K562 (cell line): ENCODE measurements at regions not wholly inside any gene's neighbourhood (a gene's known extent, or its start where the extent isn't known, plus 50 kb on each side); places are given as distances from the start of the nearest gene placed in this dataset.

ENCODE experiments used
- ATAC-seq: fragments of 200-7000 bp; cut with Tn5 transposase; 3 replicates; pipeline ENCODE4 v1.9.1; 2020; ENCODE audit warnings: moderate library complexity
- BruUV-seq: library from RNA; stranded (reverse); fragments of 400-500 nt; replicated peaks from 2 replicates; lab custom pipeline; 2021; lab: Mats Ljungman, UMichigan
- CTCF ChIA-PET: fragments of 300-600 bp; formaldehyde crosslinking; extraction: SDS; loops from one replicate; lab custom pipeline; 2021; ENCODE audit warnings: low intra/inter-chr PET ratio; lab: Yijun Ruan, JAX
- POLR2A ChIA-PET: fragments of 300-600, 350-650 bp; sonication (Branson Sonifier 250); formaldehyde crosslinking; extraction: SDS; loops from one replicate; lab custom pipeline; 2021; ENCODE audit warnings: antibody characterized with exemption, inconsistent platforms; lab: Yijun Ruan, JAX
- DNase-seq, 4 experiments: peaks; one replicate each; pipeline versions ENCODE4 v3.0.0 to v3.0.0-alpha.2; 2011 to 2018; ENCODE audit warnings: low spot score in 3 of 4, mixed read lengths in 3 of 4; ENCODE audit errors: extremely low read depth in 1 of 4
- FAIRE-seq: peaks from 2 replicates; lab custom pipeline; 2011; peaks lifted over from hg19 to GRCh38; lab: Jason Lieb, UNC
- H2AFZ ChIP-seq: 2 replicates; pipeline ENCODE4 v1.6.0; 2011; ENCODE audit warnings: low read depth, low read length, control low read depth, inconsistent platforms
- H3K27ac ChIP-seq: fragments of 200-600 bp; 3 replicates; pipeline ENCODE4 v1.8.0; 2011; ENCODE audit warnings: low read depth, mild to moderate bottlenecking, control low read depth, inconsistent platforms, low read length, moderate library complexity, mixed read lengths; ENCODE audit errors: extremely low read depth
- H3K27me3 ChIP-seq, 2 experiments: fragments of 300-600 bp in 1 of 2; 2 replicates in 1 of 2; 3 replicates in 1 of 2; pipeline versions ENCODE4 v1.6.0 to v1.8.0; 2011; ENCODE audit warnings: inconsistent platforms in 2 of 2, low read length in 2 of 2, mild to moderate bottlenecking in 1 of 2, mixed read lengths in 1 of 2, moderate library complexity in 1 of 2; ENCODE audit not compliant: control insufficient read depth in 2 of 2, insufficient read depth in 2 of 2
- H3K36me3 ChIP-seq: fragments of 300-600 bp; 3 replicates; pipeline ENCODE4 v1.8.0; 2011; ENCODE audit warnings: mild to moderate bottlenecking, low read length, inconsistent platforms; ENCODE audit not compliant: control insufficient read depth, insufficient read depth
- H3K4me1 ChIP-seq, 2 experiments: fragments of 200-600 bp in 1 of 2; replicated peaks in 1 of 2; 2 replicates in 1 of 2; 3 replicates in 1 of 2; pipeline versions ENCODE4 v1.5.1 to v1.8.0; 2011; ENCODE audit warnings: inconsistent platforms in 2 of 2, low read length in 2 of 2, mild to moderate bottlenecking in 1 of 2, mixed read lengths in 1 of 2, moderate library complexity in 1 of 2; ENCODE audit not compliant: control insufficient read depth in 2 of 2, insufficient read depth in 2 of 2
- H3K4me2 ChIP-seq: 2 replicates; pipeline ENCODE4 v1.6.1; 2011; ENCODE audit warnings: low read length, control low read depth, inconsistent platforms, mixed read lengths; ENCODE audit not compliant: insufficient read depth
- H3K4me3 ChIP-seq: fragments of 200-600 bp; sonication (generic), shearing (Covaris generic); 2 replicates; pipeline ENCODE4 v1.5.1; 2016; ENCODE audit warnings: control low read depth, inconsistent platforms
- H3K79me2 ChIP-seq: fragments of 200-600 bp; 3 replicates; pipeline ENCODE4 v1.8.0; 2011; ENCODE audit warnings: low read length, inconsistent platforms; ENCODE audit not compliant: control insufficient read depth, insufficient read depth
- H3K9ac ChIP-seq, 2 experiments: 2 replicates each; pipeline versions ENCODE4 v1.6.0 to v1.6.1; 2011; ENCODE audit warnings: low read depth in 2 of 2, low read length in 2 of 2, control low read depth in 1 of 2, inconsistent platforms in 1 of 2, mild to moderate bottlenecking in 1 of 2, mixed read lengths in 1 of 2; ENCODE audit not compliant: insufficient read depth in 1 of 2
- H3K9me1 ChIP-seq: one replicate; pipeline ENCODE4 v1.6.0; 2011; ENCODE audit warnings: inconsistent platforms, mild to moderate bottlenecking, low read length, moderate library complexity; ENCODE audit not compliant: control insufficient read depth, insufficient read depth
- H3K9me3 ChIP-seq: replicated peaks from 2 replicates; pipeline ENCODE4 v1.5.1; 2011; ENCODE audit warnings: low read depth, low read length, inconsistent platforms; ENCODE audit not compliant: control insufficient read depth, insufficient read depth
- H4K20me1 ChIP-seq: replicated peaks from 2 replicates; pipeline ENCODE4 v1.6.1; 2011; ENCODE audit warnings: low read length, inconsistent platforms, mixed read lengths; ENCODE audit not compliant: control insufficient read depth, insufficient read depth
- BRD4 ChIP-seq: fragments of 200-600 bp; sonication (generic); IDR thresholded peaks from 2 replicates; pipeline ENCODE4 v1.6.1; 2017; ENCODE audit warnings: inconsistent platforms
- CHD1 ChIP-seq: fragments of 200-600 bp; sonication (generic); IDR thresholded peaks from one replicate; pipeline ENCODE4 v1.6.1; 2012; ENCODE audit warnings: mild to moderate bottlenecking, moderate library complexity, low read length, inconsistent platforms
- DNMT1 ChIP-seq: fragments of 450-650 bp; IDR thresholded peaks from 2 replicates; pipeline ENCODE4 v1.6.1; 2016; ENCODE audit warnings: antibody characterized with exemption, mild to moderate bottlenecking
- FOSL1 ChIP-seq: fragments of 200-800 bp; sonication (Bioruptor generic); conservative IDR thresholded peaks from 2 replicates; pipeline ENCODE4 v1.6.1; 2016; ENCODE audit warnings: missing genetic modification characterization, missing compliant biosample characterization
- GATAD2A ChIP-seq: fragments of 450-650 bp; IDR thresholded peaks from 2 replicates; pipeline ENCODE4 v1.6.1; 2017
- HEY1 ChIP-seq: fragments of 250-450 bp; sonication (Bioruptor Pico); IDR thresholded peaks from 2 replicates; pipeline ENCODE4 v1.5.0; 2020; ENCODE audit warnings: mild to moderate bottlenecking, moderate library complexity, borderline replicate concordance
- L3MBTL2 ChIP-seq: fragments of 450-650 bp; IDR thresholded peaks from 2 replicates; pipeline ENCODE4 v1.6.1; 2016; ENCODE audit warnings: mild to moderate bottlenecking, moderate library complexity
- LCOR ChIP-seq: sonication (generic); formaldehyde crosslinking; IDR thresholded peaks from 2 replicates; pipeline ENCODE4 v1.8.0; 2022; ENCODE audit warnings: mild to moderate bottlenecking, missing genetic modification reagents
- MAFG ChIP-seq: fragments of 450-650 bp; conservative IDR thresholded peaks from 2 replicates; pipeline ENCODE4 v1.6.1; 2016; ENCODE audit warnings: missing genetic modification characterization, missing compliant biosample characterization
- PYGO2 ChIP-seq: fragments of 450-650 bp; IDR thresholded peaks from 2 replicates; pipeline ENCODE4 v1.6.1; 2016; ENCODE audit warnings: mild to moderate bottlenecking, missing genetic modification characterization, moderate library complexity, missing compliant biosample characterization
- TRIM24 ChIP-seq, 2 experiments: fragments of 450-650 bp; IDR thresholded peaks; 2 replicates each; pipeline ENCODE4 v1.6.1; 2016
- ZNF583 ChIP-seq: fragments of 250-450 bp; sonication (Bioruptor Pico); IDR thresholded peaks from 2 replicates; pipeline ENCODE4 v1.4.0; 2020
- ZNF668 ChIP-seq: fragments of 250-450 bp; sonication (Bioruptor Pico); IDR thresholded peaks from 2 replicates; pipeline ENCODE4 v1.8.0; 2022; ENCODE audit warnings: mild to moderate bottlenecking, inconsistent platforms
- ZNF778 ChIP-seq: fragments of 450-650 bp; formaldehyde crosslinking; IDR thresholded peaks from 2 replicates; pipeline ENCODE4 v1.4.0; 2020; ENCODE audit warnings: mild to moderate bottlenecking, moderate library complexity
- WGBS: fragments of 100-300 bp; shearing (Covaris generic); methylation state at CpG from one replicate; pipeline ENCODE4 v1.1.6; 2016; ENCODE audit warnings: low coverage, mixed read lengths; ENCODE audit not compliant: insufficient coverage; ENCODE audit errors: missing lambda C conversion rate; 5-methylcytosine and 5-hydroxymethylcytosine counted together
- in situ Hi-C: fragments of 300-500 bp; cut with MboI; formaldehyde crosslinking; loops from 4 replicates; pipeline ENCODE4 v1.15.0; 2018; ENCODE audit warnings: inconsistent platforms, mixed read lengths
- intact Hi-C: fragments of 100-400 bp; cut with micrococcal nuclease; formaldehyde crosslinking; loops from 2 replicates; pipeline ENCODE4 v1.14.2; 2022
- TF ChIP-seq, protein P1 (sequence below): fragments of 450-650 bp; IDR thresholded peaks from one replicate; pipeline ENCODE4 v1.6.1; 2018; ENCODE audit warnings: mild to moderate bottlenecking, moderate library complexity; ENCODE audit not compliant: partially characterized antibody
- TF ChIP-seq, protein P2 (sequence below): sonication (generic); formaldehyde crosslinking; IDR thresholded peaks from 2 replicates; pipeline ENCODE4 v1.8.1; 2023; ENCODE audit warnings: mild to moderate bottlenecking, missing genetic modification reagents, moderate library complexity

DNA sequence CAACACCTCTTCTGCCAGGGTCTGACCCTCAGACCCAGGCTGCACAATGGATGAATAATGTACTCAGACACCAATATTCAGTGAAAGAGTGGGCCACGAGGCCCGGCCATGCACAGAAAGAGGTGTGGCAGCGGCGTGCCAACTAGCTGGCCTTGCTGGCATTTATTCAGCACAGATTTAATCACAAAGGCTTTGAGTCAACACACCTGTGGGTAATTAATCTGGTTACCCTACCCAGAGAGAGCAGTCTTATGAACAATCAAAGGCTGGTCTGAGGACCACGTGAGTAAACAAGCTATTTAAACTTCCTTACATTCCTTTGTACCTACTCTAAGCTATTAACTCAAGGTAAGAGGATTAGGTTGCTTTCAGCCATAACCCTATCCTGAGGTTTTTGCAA, 324.8 kb downstream of the C12orf50 start (continued):
- no peak for TF ChIP-seq TRIM24 (IDR thresholded peaks at IDR 0.05)
- no peak for TF ChIP-seq BRD4
- no peak for TF ChIP-seq ZNF583 (CRISPR knock-in tag)

DNA sequence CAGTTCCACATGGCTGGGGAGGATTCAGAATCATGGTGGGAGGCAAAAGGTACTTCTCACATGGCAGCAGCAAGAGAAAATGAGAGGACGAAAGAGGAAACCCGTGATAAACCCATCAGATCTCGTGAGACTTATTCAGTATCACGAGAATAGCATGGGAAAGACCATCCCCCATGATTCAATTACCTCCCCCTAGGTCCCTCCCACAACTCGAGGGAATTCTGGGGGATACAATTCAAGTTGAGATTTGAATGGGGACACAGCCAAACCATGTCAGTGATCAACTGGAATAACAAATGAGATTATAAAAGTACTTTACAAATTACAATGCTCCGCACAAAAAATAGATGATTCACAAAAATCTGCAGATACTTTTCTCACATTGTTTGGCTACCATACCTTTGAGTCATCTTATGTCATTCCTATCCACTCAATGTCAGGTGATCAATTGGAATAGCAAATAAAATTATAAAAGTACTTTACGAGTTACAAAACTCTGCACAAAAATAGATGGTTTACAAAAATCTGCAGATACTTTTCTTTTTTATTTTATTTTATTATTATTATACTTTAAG, 338.9 kb downstream of the C12orf50 start:
- Histone ChIP-seq H3K27me3 (no peaks in the 10 kb centered on the region), H3K9me1 (no peaks in the 10 kb centered on the region), H2AFZ (no peak overlapping the region), H4K20me1 (no peaks in the 10 kb centered on the region), H3K9me3 (no peaks in the 10 kb centered on the region), H3K27ac (no peak overlapping the region), H3K4me1 (no peaks in the 10 kb centered on the region), H3K36me3 (no peaks in the 10 kb centered on the region), H3K79me2 (no peaks in the 10 kb centered on the region), H3K4me3 (no peak overlapping the region), H3K9ac (no peak overlapping the region), H3K4me2 (no peak overlapping the region)
- intact Hi-C loops (no loop called here), in situ Hi-C loops (no loop called here)
- TF ChIP-seq HEY1 (CRISPR knock-in tag) (no peak), LCOR (CRISPR knock-in tag) (no peak)
- ATAC-seq (no peak), FAIRE-seq (no peak), DNase-seq (no peak)
- no TSS peak for BruUV-seq
- ChIA-PET CTCF (no interaction called here), POLR2A (no interaction called here)
- WGBS = under 1% methylated on average over 7 of the region's 7 CpGs

DNA sequence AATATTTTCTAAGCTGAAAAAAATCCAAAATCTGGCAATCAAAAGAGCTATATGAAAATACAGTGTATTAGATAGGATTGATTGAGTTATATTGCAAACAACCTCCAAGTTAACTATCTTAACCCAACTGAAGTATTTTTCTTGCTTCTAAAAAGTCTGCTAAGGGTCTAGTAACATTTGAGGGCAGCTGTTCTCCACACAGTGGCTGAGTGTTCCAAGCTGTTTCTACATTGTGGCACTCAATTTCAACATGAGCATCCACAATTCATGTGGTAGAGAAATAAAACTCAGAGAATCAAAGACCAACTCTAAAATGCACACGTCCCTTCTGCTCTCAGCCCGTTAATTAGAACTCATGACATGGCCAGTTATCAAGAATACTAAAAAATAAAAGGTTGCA, 340.0 kb downstream of the C12orf50 start:
- Histone ChIP-seq H3K9me3 (no peaks in the 10 kb centered on the region), H3K9ac (no peak overlapping the region), H3K4me3 (no peak overlapping the region), H3K36me3 (no peaks in the 10 kb centered on the region), H2AFZ (no peak overlapping the region), H3K79me2 (no peaks in the 10 kb centered on the region), H4K20me1 (no peaks in the 10 kb centered on the region), H3K9me1 (no peaks in the 10 kb centered on the region), H3K27ac (no peak overlapping the region), H3K27me3 (no peaks in the 10 kb centered on the region), H3K4me2 (no peak overlapping the region), H3K4me1 (no peaks in the 10 kb centered on the region)
- in situ Hi-C loops = no loop called here
- ChIA-PET POLR2A (no interaction called here), CTCF (no interaction called here)
- ATAC-seq (no peak), DNase-seq (no peak), FAIRE-seq (no peak)
- 0% methylated on average over 2 of the region's 2 CpGs for WGBS
- intact Hi-C loops = no loop called here
- no TSS peak for BruUV-seq
- no peak for TF ChIP-seq ZNF668
- no peak for TF ChIP-seq L3MBTL2
- TF ChIP-seq, protein P1, sequence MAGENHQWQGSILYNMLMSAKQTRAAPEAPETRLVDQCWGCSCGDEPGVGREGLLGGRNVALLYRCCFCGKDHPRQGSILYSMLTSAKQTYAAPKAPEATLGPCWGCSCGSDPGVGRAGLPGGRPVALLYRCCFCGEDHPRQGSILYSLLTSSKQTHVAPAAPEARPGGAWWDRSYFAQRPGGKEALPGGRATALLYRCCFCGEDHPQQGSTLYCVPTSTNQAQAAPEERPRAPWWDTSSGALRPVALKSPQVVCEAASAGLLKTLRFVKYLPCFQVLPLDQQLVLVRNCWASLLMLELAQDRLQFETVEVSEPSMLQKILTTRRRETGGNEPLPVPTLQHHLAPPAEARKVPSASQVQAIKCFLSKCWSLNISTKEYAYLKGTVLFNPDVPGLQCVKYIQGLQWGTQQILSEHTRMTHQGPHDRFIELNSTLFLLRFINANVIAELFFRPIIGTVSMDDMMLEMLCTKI = no peak
- TF ChIP-seq PYGO2 (tag) = no peak
- no peak for TF ChIP-seq FOSL1
- TF ChIP-seq DNMT1 = no peak
- TF ChIP-seq CHD1 = no peak
- TF ChIP-seq MAFG (tag) = no peak
- TF ChIP-seq, protein P2, sequence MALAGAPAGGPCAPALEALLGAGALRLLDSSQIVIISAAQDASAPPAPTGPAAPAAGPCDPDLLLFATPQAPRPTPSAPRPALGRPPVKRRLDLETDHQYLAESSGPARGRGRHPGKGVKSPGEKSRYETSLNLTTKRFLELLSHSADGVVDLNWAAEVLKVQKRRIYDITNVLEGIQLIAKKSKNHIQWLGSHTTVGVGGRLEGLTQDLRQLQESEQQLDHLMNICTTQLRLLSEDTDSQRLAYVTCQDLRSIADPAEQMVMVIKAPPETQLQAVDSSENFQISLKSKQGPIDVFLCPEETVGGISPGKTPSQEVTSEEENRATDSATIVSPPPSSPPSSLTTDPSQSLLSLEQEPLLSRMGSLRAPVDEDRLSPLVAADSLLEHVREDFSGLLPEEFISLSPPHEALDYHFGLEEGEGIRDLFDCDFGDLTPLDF = no peak
- no peak for TF ChIP-seq GATAD2A
- TF ChIP-seq ZNF778 = no peak
